Stimulated activated CD4-positive, alpha-beta T cell treated with anti-CD3 and anti-CD28 coated beads, Interleukin-4, amount 100 ng/mL, for 1 hour (primary cell): ENCODE measurements at regions not wholly inside any gene's neighbourhood (a gene's known extent, or its start where the extent isn't known, plus 50 kb on each side); places are given as distances from the start of the nearest gene placed in this dataset.
A peak's percentile ranks its signal among the peaks of the same experiment; 100 is the strongest.

ENCODE experiments used
- DNase-seq: peaks from one replicate; pipeline ENCODE4 v3.0.0-alpha.2; 2020

- no peak for DNase-seq
These were observed 362.6 kb downstream of the SHQ1 start for GRCh38 chr3:72485641-72486040.

- no peak for DNase-seq
These were observed 364.6 kb downstream of the SHQ1 start for GRCh38 chr3:72483554-72484104.

- DNase-seq: peak; percentile 83
These were observed 365.5 kb downstream of the SHQ1 start for GRCh38 chr3:72482589-72483321.

GRCh38 chr3:72481542-72481941 is 366.7 kb downstream of the SHQ1 start:
- no peak for DNase-seq

GRCh38 chr3:72480366-72480765 is 367.9 kb downstream of the SHQ1 start:
- no peak for DNase-seq

- no peak for DNase-seq
These were observed 368.5 kb downstream of the SHQ1 start for GRCh38 chr3:72479651-72480215.

GRCh38 chr3:72476139-72476483 is 372.1 kb downstream of the SHQ1 start:
- no peak for DNase-seq

- DNase-seq: no peak
These were observed 372.7 kb downstream of the SHQ1 start for GRCh38 chr3:72475258-72476138.

GRCh38 chr3:72474775-72475174 is 373.5 kb downstream of the SHQ1 start:
- no peak for DNase-seq

GRCh38 chr3:72473156-72473555 is 375.1 kb downstream of the SHQ1 start:
- no peak for DNase-seq

GRCh38 chr3:72470904-72471417 is 377.3 kb downstream of the SHQ1 start:
- DNase-seq: no peak

- no peak for DNase-seq
These were observed 382.4 kb downstream of the SHQ1 start for GRCh38 chr3:72465853-72466252.

- DNase-seq: no peak
These were observed 385.2 kb downstream of the SHQ1 start for GRCh38 chr3:72463083-72463482.

GRCh38 chr3:72462595-72463011 is 385.6 kb downstream of the SHQ1 start:
- no peak for DNase-seq

- DNase-seq: no peak
These were observed 386.5 kb downstream of the SHQ1 start for GRCh38 chr3:72461787-72462186.

GRCh38 chr3:72460205-72461174 is 387.8 kb downstream of the SHQ1 start:
- no peak for DNase-seq

GRCh38 chr3:72459588-72459987 is 388.7 kb downstream of the SHQ1 start:
- DNase-seq: no peak

GRCh38 chr3:72458375-72458774 is 389.9 kb downstream of the SHQ1 start:
- DNase-seq: no peak

GRCh38 chr3:72454441-72454840 is 393.8 kb downstream of the SHQ1 start:
- DNase-seq: no peak

GRCh38 chr3:72453706-72454105 is 394.5 kb downstream of the SHQ1 start:
- no peak for DNase-seq

- DNase-seq: no peak
These were observed 395.5 kb downstream of the SHQ1 start for GRCh38 chr3:72452745-72453144.

GRCh38 chr3:72451841-72452240 is 396.4 kb downstream of the SHQ1 start:
- no peak for DNase-seq
